ACC112 (cell line): ENCODE measurements at regions not wholly inside any gene's neighbourhood (a gene's known extent, or its start where the extent isn't known, plus 50 kb on each side); places are given as distances from the start of the nearest gene placed in this dataset.

Source experiments
- H2AFZ ChIP-seq: fragments of 200-600 bp; sonication (generic); one replicate; pipeline ENCODE4 v1.6.0; 2017; ENCODE audit warnings: antibody characterized with exemption, low read length; ENCODE audit not compliant: unreplicated experiment
- H3K27ac ChIP-seq: fragments of 200-600 bp; sonication (generic); 2 replicates; pipeline ENCODE4 v1.5.1; 2014; ENCODE audit warnings: low read depth, mild to moderate bottlenecking, antibody characterized with exemption, low read length, moderate library complexity
- H3K27me3 ChIP-seq: fragments of 200-600 bp; sonication (generic); 2 replicates; pipeline ENCODE4 v1.6.1; 2014; ENCODE audit warnings: mild to moderate bottlenecking, antibody characterized with exemption, low read length, moderate library complexity, mixed read lengths; ENCODE audit not compliant: insufficient read depth
- H3K36me3 ChIP-seq: fragments of 200-600 bp; sonication (generic); 2 replicates; pipeline ENCODE4 v1.6.1; 2016; ENCODE audit warnings: mild to moderate bottlenecking, antibody characterized with exemption, low read length, moderate library complexity, mixed read lengths; ENCODE audit not compliant: insufficient read depth
- H3K4me1 ChIP-seq: fragments of 200-600 bp; sonication (generic); one replicate; pipeline ENCODE4 v1.6.1; 2016; ENCODE audit warnings: low read length, mixed read lengths; ENCODE audit not compliant: insufficient read depth, unreplicated experiment, control insufficient read depth
- H3K4me3 ChIP-seq: fragments of 200-600 bp; sonication (generic); 2 replicates; pipeline ENCODE4 v1.5.1; 2014; ENCODE audit warnings: mild to moderate bottlenecking, low read depth, low read length
- H3K79me2 ChIP-seq: fragments of 200-600 bp; sonication (generic); one replicate; pipeline ENCODE4 v1.6.0; 2016; ENCODE audit warnings: low read length; ENCODE audit not compliant: control insufficient read depth, unreplicated experiment, insufficient read depth

GRCh38 chr3:70550723-70551319, 238.4 kb upstream of the MDFIC2 start:
- no peak overlapping the region for H3K4me3 ChIP-seq
- H3K27me3 ChIP-seq: 0 out of 2 replicates have a peak, but pooled peaks cover 5% of the 10 kb centered on the region
- no peaks in the 10 kb centered on the region for H3K4me1 ChIP-seq
- no peak overlapping the region for H3K27ac ChIP-seq
- H3K36me3 ChIP-seq: no peaks in the 10 kb centered on the region
- H3K79me2 ChIP-seq: no peaks in the 10 kb centered on the region
- H2AFZ ChIP-seq: no peak overlapping the region

DNA sequence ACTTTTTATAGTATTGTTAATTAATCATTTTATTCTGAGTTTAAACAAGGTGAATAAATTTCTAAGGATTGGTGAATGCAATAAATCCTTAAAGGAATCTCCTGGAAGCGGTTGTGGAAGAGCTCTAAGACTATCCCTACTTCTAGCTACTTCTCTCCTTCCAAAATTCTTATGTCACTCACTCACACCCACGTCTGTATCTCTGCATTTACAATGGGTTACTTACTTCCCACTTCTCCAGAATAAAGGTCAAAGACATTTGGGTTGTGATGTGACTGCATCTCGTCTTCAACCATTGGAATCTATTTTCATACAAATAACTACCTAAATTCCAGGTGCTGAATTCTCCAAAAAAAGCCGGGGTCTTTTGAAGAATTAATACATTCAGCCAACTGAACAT, 234.2 kb upstream of the MDFIC2 start:
- H3K27ac ChIP-seq: no peak overlapping the region
- H3K4me3 ChIP-seq: no peak overlapping the region
- H3K27me3 ChIP-seq: 0 out of 2 replicates have a peak, but pooled peaks cover 12% of the 10 kb centered on the region
- no peak overlapping the region for H2AFZ ChIP-seq
- no peaks in the 10 kb centered on the region for H3K4me1 ChIP-seq
- H3K36me3 ChIP-seq: no peaks in the 10 kb centered on the region
- H3K79me2 ChIP-seq: no peaks in the 10 kb centered on the region

- H3K4me1 ChIP-seq: no peaks in the 10 kb centered on the region
- H3K27me3 ChIP-seq: peaks cover 26% of the 10 kb centered on the region; the same call in 1 of the 2 replicates
- no peaks in the 10 kb centered on the region for H3K79me2 ChIP-seq
- H3K27ac ChIP-seq: no peak overlapping the region
- H2AFZ ChIP-seq: no peak overlapping the region
- no peak overlapping the region for H3K4me3 ChIP-seq
- H3K36me3 ChIP-seq: no peaks in the 10 kb centered on the region
These were observed 231.1 kb upstream of the MDFIC2 start for GRCh38 chr3:70543493-70543892.

DNA sequence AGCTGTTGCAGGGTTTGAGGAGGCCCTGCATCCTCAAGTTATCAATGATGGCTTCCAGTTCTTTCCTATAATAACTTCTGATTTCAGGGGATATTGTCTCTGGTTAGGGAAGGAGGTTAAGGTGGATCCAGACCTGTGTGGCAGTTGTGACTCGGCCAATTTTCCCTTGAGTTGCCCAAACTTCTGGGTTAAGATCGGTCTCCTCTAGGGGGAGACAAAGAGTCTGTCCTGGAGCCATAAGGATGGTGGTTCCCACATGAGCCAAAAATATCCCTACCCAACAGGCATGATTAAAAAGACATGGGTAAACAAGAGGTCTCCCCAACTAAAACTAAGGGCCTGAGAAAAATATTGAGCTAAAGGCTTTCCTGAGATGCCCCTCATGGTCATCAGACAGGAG, 227.5 kb upstream of the MDFIC2 start:
- Histone ChIP-seq H3K36me3 (no peaks in the 10 kb centered on the region), H3K27ac (no peak overlapping the region), H3K4me3 (no peak overlapping the region), H3K27me3 (peaks cover 53% of the 10 kb centered on the region), H3K4me1 (no peaks in the 10 kb centered on the region), H3K79me2 (no peaks in the 10 kb centered on the region), H2AFZ (no peak overlapping the region)

- peaks cover 87% of the 10 kb centered on the region for H3K27me3 ChIP-seq
- H3K4me3 ChIP-seq: no peak overlapping the region
- H3K27ac ChIP-seq: no peak overlapping the region
These were observed 220.4 kb upstream of the MDFIC2 start for GRCh38 chr3:70532806-70533205.

DNA sequence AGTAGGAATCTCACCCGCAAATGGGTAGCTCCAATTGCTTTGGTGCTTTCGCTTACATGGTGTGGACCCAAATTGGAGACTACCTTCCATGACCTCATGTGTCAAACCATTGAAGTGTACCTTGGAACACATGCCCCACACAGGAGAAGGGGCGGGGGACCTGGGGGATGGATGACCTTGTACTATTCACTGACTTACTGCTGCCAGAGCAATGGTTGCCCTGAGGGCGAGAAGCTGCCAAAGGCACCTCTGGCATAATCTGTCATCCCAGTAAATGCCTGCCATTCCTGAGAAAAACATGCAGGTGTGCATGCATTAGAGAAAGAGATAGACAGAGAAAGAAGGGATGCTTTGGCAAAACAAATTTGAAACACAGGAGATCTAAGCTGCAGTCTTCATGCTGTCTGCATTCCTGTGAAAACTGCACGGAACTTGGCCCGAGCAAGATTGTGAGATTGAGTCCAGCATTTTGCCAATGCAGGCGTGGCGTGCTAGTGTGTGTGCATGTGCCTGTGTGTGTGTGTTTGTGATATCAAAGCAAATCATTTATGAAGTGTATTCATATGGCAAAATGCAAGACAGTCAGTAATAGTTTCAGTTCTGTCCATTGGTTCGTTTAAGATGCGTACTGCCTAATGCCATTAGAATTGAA, 219.5 kb upstream of the MDFIC2 start:
- no peak overlapping the region for H3K4me3 ChIP-seq
- no peaks in the 10 kb centered on the region for H3K79me2 ChIP-seq
- H3K27ac ChIP-seq: no peak overlapping the region
- H3K27me3 ChIP-seq: peaks cover 87% of the 10 kb centered on the region
- no peak overlapping the region for H2AFZ ChIP-seq
- no peaks in the 10 kb centered on the region for H3K36me3 ChIP-seq
- H3K4me1 ChIP-seq: no peaks in the 10 kb centered on the region

More at GRCh38 chr3:70532806-70533205, 220.4 kb upstream of the MDFIC2 start:
- Histone ChIP-seq H3K79me2 (no peaks in the 10 kb centered on the region), H2AFZ (no peak overlapping the region), H3K4me1 (no peaks in the 10 kb centered on the region), H3K36me3 (no peaks in the 10 kb centered on the region)

DNA sequence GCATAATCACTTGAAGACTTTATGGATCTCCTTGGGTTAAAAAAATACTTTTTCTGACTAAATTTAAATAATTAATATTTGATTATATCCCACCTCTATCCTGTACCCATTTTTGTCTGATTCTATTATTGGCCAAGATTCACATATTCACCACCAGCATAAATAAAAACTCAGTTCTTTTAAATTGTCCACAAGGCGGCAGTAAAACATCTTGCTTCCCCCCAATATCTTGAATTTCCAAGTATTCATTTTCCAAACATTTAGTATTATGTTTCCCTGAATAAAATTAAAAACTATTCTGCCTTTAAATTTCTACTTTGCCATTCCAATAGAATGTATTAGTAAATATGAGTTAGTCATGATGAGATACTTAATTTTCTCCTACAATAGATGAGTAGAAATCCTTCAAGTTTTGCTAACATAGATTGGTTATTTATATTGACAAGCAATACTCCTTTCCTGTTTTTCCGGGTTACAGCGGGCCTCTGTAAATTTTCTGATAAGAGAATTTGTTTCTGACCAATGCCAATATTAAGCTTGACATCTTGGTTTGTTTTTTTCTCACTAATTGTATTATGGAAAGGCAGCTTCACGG, 218.7 kb upstream of the MDFIC2 start:
- Histone ChIP-seq H3K27ac (no peak overlapping the region), H3K79me2 (no peaks in the 10 kb centered on the region), H3K4me3 (no peak overlapping the region), H3K36me3 (no peaks in the 10 kb centered on the region), H3K4me1 (no peaks in the 10 kb centered on the region), H3K27me3 (peaks cover 84% of the 10 kb centered on the region), H2AFZ (no peak overlapping the region)

DNA sequence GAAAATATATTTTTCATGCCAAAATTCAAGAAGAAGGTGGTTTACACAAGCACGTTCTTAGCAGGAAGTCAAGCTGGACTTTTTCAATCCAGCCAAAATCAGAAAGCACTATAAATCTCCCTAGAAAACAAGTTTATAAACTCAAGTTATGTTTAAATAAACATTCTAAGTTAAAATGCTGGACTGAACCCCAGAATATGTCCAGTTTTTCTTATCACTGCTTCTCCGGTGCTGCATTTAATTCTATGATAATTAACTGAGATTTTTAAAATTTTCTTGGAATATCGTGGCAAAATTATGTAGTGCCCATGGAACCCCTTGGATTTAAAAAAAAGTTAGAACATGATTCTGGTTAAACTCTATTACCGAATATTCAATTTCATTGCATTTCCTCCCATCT, 218.2 kb upstream of the MDFIC2 start:
- peaks cover 79% of the 10 kb centered on the region for H3K27me3 ChIP-seq
- H3K36me3 ChIP-seq: no peaks in the 10 kb centered on the region
- no peak overlapping the region for H3K4me3 ChIP-seq
- no peak overlapping the region for H2AFZ ChIP-seq
- no peaks in the 10 kb centered on the region for H3K79me2 ChIP-seq
- H3K27ac ChIP-seq: no peak overlapping the region
- no peaks in the 10 kb centered on the region for H3K4me1 ChIP-seq

- Histone ChIP-seq H3K4me3 (no peak overlapping the region), H3K4me1 (no peaks in the 10 kb centered on the region), H3K27me3 (peaks cover 46% of the 10 kb centered on the region), H3K27ac (no peak overlapping the region), H2AFZ (no peak overlapping the region), H3K36me3 (no peaks in the 10 kb centered on the region), H3K79me2 (no peaks in the 10 kb centered on the region)
These were observed 214.6 kb upstream of the MDFIC2 start for GRCh38 chr3:70527026-70527425.

DNA sequence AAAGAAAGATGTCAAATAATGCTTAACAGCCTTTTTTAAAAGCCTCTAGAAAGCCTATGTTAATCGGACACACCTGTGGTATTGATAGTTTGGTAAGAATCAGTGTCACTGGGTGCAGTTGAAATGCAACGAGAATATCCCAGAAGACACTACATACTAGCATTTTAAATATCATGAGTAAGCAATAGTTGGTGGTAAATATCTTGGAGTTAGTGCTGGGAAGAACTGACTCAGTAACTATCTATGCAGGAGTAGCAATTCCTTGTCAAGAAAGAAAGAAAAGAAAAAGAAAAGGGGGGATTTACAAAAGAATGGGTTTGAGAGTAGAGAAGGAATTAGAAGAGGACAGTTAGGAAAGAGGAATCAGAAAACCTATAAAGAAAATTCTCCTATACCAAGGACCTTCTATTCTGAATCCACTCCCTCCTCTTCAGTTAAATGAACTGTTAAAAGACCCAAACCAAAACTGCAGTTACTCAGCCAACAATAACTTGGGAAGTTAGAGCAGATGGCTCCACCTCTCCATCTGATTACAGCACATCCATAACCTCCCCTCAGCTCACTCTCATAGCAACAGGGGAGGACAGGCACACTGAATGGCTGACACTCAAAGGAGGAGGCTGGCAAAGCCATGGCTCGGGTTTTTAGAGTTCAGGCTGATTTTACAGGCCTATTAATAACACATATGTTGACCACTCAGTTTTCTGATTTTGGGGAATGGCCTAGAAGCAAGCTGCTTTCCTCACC, 207.6 kb upstream of the MDFIC2 start:
- Histone ChIP-seq H2AFZ (no peak overlapping the region), H3K4me3 (no peak overlapping the region), H3K27ac (no peak overlapping the region), H3K79me2 (no peaks in the 10 kb centered on the region), H3K4me1 (no peaks in the 10 kb centered on the region), H3K27me3 (peaks cover 64% of the 10 kb centered on the region), H3K36me3 (no peaks in the 10 kb centered on the region)
